Endothelial cell of umbilical vein (primary cell): ENCODE measurements at regions not wholly inside any gene's neighbourhood (a gene's known extent, or its start where the extent isn't known, plus 50 kb on each side); places are given as distances from the start of the nearest gene placed in this dataset.

Experiments used
- EZH2 ChIP-seq: IDR thresholded peaks from 2 replicates; pipeline ENCODE4 v1.6.1; 2012; ENCODE audit warnings: borderline replicate concordance, low read depth, mild to moderate bottlenecking, moderate library complexity, low read length, inconsistent platforms; ENCODE audit not compliant: severe bottlenecking
- FOS ChIP-seq: IDR thresholded peaks from 2 replicates; pipeline ENCODE4 v1.6.1; 2011; ENCODE audit warnings: mild to moderate bottlenecking, low read length, moderate library complexity, borderline replicate concordance; ENCODE audit not compliant: insufficient read depth
- JUN ChIP-seq: IDR thresholded peaks from 2 replicates; pipeline ENCODE4 v1.6.1; 2011; ENCODE audit warnings: borderline replicate concordance, low read depth; ENCODE audit not compliant: insufficient read length, insufficient read depth
- MYC ChIP-seq: IDR thresholded peaks from one replicate; pipeline ENCODE4 v1.6.1; 2011; ENCODE audit warnings: mild to moderate bottlenecking, low read depth, low read length
- TF ChIP-seq, protein P1 (sequence below), 2 donors: IDR thresholded peaks; 1 replicate in 1 of 2; 2 replicates in 1 of 2; pipeline ENCODE4 v1.5.1; 2011; ENCODE audit warnings: low read length in 2 of 2, mild to moderate bottlenecking in 2 of 2, moderate library complexity in 2 of 2, control low read depth in 1 of 2, inconsistent platforms in 1 of 2, low read depth in 1 of 2; ENCODE audit not compliant: insufficient read depth in 1 of 2; ENCODE audit errors: extremely low read depth in 1 of 2

- TF ChIP-seq, protein P1, sequence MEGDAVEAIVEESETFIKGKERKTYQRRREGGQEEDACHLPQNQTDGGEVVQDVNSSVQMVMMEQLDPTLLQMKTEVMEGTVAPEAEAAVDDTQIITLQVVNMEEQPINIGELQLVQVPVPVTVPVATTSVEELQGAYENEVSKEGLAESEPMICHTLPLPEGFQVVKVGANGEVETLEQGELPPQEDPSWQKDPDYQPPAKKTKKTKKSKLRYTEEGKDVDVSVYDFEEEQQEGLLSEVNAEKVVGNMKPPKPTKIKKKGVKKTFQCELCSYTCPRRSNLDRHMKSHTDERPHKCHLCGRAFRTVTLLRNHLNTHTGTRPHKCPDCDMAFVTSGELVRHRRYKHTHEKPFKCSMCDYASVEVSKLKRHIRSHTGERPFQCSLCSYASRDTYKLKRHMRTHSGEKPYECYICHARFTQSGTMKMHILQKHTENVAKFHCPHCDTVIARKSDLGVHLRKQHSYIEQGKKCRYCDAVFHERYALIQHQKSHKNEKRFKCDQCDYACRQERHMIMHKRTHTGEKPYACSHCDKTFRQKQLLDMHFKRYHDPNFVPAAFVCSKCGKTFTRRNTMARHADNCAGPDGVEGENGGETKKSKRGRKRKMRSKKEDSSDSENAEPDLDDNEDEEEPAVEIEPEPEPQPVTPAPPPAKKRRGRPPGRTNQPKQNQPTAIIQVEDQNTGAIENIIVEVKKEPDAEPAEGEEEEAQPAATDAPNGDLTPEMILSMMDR (IDR thresholded peaks at IDR 0.05; ENCODE audit: extremely low read depth in 1 of 2, insufficient read depth in 1 of 2, low read depth in 1 of 2, low read length in 2 of 2): no peak
- TF ChIP-seq JUN: no peak
- no peak for TF ChIP-seq FOS
- no peak for TF ChIP-seq EZH2
- no peak for TF ChIP-seq MYC
Measured at GRCh38 chr2:2673406-2673805, 342.3 kb upstream of the MYT1L start.
